8988T (cell line): ENCODE measurements at regions not wholly inside any gene's neighbourhood (a gene's known extent, or its start where the extent isn't known, plus 50 kb on each side); places are given as distances from the start of the nearest gene placed in this dataset.
"Not testable (repeated sequence)": the region's sequence is repeated elsewhere in the genome, so short reads cannot be mapped to it uniquely, and the experiment has no call there.

ENCODE experiments used
- DNase-seq: peaks from one replicate; pipeline ENCODE4 v3.0.0; 2011

GRCh38 chr1:98575955-98576354 is 85.6 kb upstream of the SNX7 start:
- no peak for DNase-seq

GRCh38 chr1:98565951-98566350 is 95.6 kb upstream of the SNX7 start:
- no peak for DNase-seq

GRCh38 chr1:98559291-98559690 is 102.2 kb upstream of the SNX7 start:
- DNase-seq, result no peak

GRCh38 chr1:98557895-98558294 is 103.6 kb upstream of the SNX7 start:
- no peak for DNase-seq

GRCh38 chr1:98556521-98557158 is 104.9 kb upstream of the SNX7 start:
- no peak for DNase-seq

GRCh38 chr1:98555814-98556213 is 105.7 kb upstream of the SNX7 start:
- DNase-seq, result no peak

- not testable (repeated sequence) for DNase-seq
Observed at GRCh38 chr1:98552576-98553074, 108.9 kb upstream of the SNX7 start.

- no peak for DNase-seq
Observed at GRCh38 chr1:98550076-98550475, 111.4 kb upstream of the SNX7 start.

- no peak for DNase-seq
Observed at GRCh38 chr1:98546319-98546718, 115.2 kb upstream of the SNX7 start.

- no peak for DNase-seq
Observed at GRCh38 chr1:98538106-98538505, 123.4 kb upstream of the SNX7 start.

GRCh38 chr1:98523256-98523655 is 138.3 kb upstream of the SNX7 start:
- no peak for DNase-seq

- no peak for DNase-seq
Observed at GRCh38 chr1:98516306-98516705, 145.2 kb upstream of the SNX7 start.

GRCh38 chr1:98515744-98516143 is 145.8 kb upstream of the SNX7 start:
- no peak for DNase-seq

- DNase-seq, result not testable (repeated sequence)
Observed at GRCh38 chr1:98512216-98512615, 149.3 kb upstream of the SNX7 start.

- DNase-seq, result no peak
Observed at GRCh38 chr1:98503771-98504170, 157.8 kb upstream of the SNX7 start.

GRCh38 chr1:98502937-98503336 is 158.6 kb upstream of the SNX7 start:
- DNase-seq, result no peak

GRCh38 chr1:98500324-98500723 is 161.2 kb upstream of the SNX7 start:
- no peak for DNase-seq

- no peak for DNase-seq
Observed at GRCh38 chr1:98498651-98499050, 162.9 kb upstream of the SNX7 start.

GRCh38 chr1:98497497-98497896 is 164.0 kb upstream of the SNX7 start:
- DNase-seq, result no peak

GRCh38 chr1:98496256-98496995 is 165.1 kb upstream of the SNX7 start:
- no peak for DNase-seq

GRCh38 chr1:98493469-98493868 is 168.1 kb upstream of the SNX7 start:
- no peak for DNase-seq

GRCh38 chr1:98490099-98490498 is 171.4 kb upstream of the SNX7 start:
- DNase-seq, result no peak

GRCh38 chr1:98487620-98488019 is 173.9 kb upstream of the SNX7 start:
- DNase-seq, result no peak

- DNase-seq, result no peak
Observed at GRCh38 chr1:98482611-98483010, 178.9 kb upstream of the SNX7 start.

GRCh38 chr1:98480271-98480670 is 181.2 kb upstream of the SNX7 start:
- no peak for DNase-seq
